DND-41 (cell line): ENCODE measurements at regions not wholly inside any gene's neighbourhood (a gene's known extent, or its start where the extent isn't known, plus 50 kb on each side); places are given as distances from the start of the nearest gene placed in this dataset.

Experiments used
- ATAC-seq: fragments of 200-7000 bp; cut with Tn5 transposase; 3 replicates; pipeline ENCODE4 v1.9.1; 2021; ENCODE audit warnings: low read depth; ENCODE audit not compliant: insufficient read depth
- DNase-seq: peaks from one replicate; pipeline ENCODE4 v3.0.0-alpha.2; 2020
- H2AFZ ChIP-seq: 2 replicates; pipeline ENCODE4 v1.6.0; 2012; ENCODE audit warnings: low read depth, low read length
- H3K27ac ChIP-seq: 2 replicates; pipeline ENCODE4 v1.5.1; 2012; ENCODE audit warnings: low read length, inconsistent platforms
- H3K27me3 ChIP-seq: fragments of 200-600 bp; sonication (generic); 2 replicates; pipeline ENCODE4 v1.6.0; 2012; ENCODE audit warnings: low read length, mild to moderate bottlenecking, inconsistent platforms; ENCODE audit not compliant: insufficient read depth, poor library complexity
- H3K36me3 ChIP-seq: 2 replicates; pipeline ENCODE4 v1.5.1; 2012; ENCODE audit warnings: low read length, inconsistent platforms; ENCODE audit not compliant: insufficient read depth
- H3K4me1 ChIP-seq: 2 replicates; pipeline ENCODE4 v1.5.1; 2012; ENCODE audit warnings: mild to moderate bottlenecking, low read length; ENCODE audit not compliant: insufficient read depth
- H3K4me2 ChIP-seq: 2 replicates; pipeline ENCODE4 v1.6.0; 2012; ENCODE audit warnings: mild to moderate bottlenecking, moderate library complexity, low read length, inconsistent platforms; ENCODE audit not compliant: insufficient read depth
- H3K4me3 ChIP-seq, 2 experiments: fragments of 200-600 bp in 1 of 2; shearing (Covaris generic) in 1 of 2; 2 replicates each; pipeline ENCODE4 v1.5.1; 2012 to 2016; ENCODE audit warnings: inconsistent platforms in 2 of 2, low read length in 2 of 2, mild to moderate bottlenecking in 2 of 2, low read depth in 1 of 2, moderate library complexity in 1 of 2
- H3K79me2 ChIP-seq: 2 replicates; pipeline ENCODE4 v1.6.0; 2012; ENCODE audit warnings: low read length, inconsistent platforms; ENCODE audit not compliant: insufficient read depth
- H3K9ac ChIP-seq: 2 replicates; pipeline ENCODE4 v1.6.0; 2012; ENCODE audit warnings: low read depth, mild to moderate bottlenecking, inconsistent platforms, low read length, moderate library complexity
- H3K9me3 ChIP-seq: 2 replicates; pipeline ENCODE4 v1.5.1; 2012; ENCODE audit warnings: low read length, moderate library complexity, mild to moderate bottlenecking, inconsistent platforms; ENCODE audit not compliant: insufficient read depth, severe bottlenecking
- H4K20me1 ChIP-seq: 2 replicates; pipeline ENCODE4 v1.6.0; 2012; ENCODE audit warnings: low read length; ENCODE audit not compliant: insufficient read depth
- CTCF ChIP-seq: IDR thresholded peaks from 2 replicates; pipeline ENCODE4 v1.5.1; 2012; ENCODE audit warnings: borderline replicate concordance, low read length, moderate library complexity, mild to moderate bottlenecking; ENCODE audit not compliant: poor library complexity, severe bottlenecking; ENCODE audit errors: extremely low read depth
- EZH2 ChIP-seq: IDR thresholded peaks from 3 replicates; pipeline ENCODE4 v1.6.1; 2012; ENCODE audit warnings: borderline replicate concordance, low read depth, mild to moderate bottlenecking, moderate library complexity, low read length, inconsistent platforms; ENCODE audit not compliant: severe bottlenecking

GRCh38 chr14:49505041-49505766 is 81.0 kb downstream of the RPS29 start:
- DNase-seq = peak; percentile 35
- H3K4me2 ChIP-seq = peak overlapping the region; percentile 32; the same call in 1 of the 2 replicates
- H4K20me1 ChIP-seq = no peaks in the 10 kb centered on the region
- H3K4me1 ChIP-seq = peaks cover 22% of the 10 kb centered on the region
- no peaks in the 10 kb centered on the region for H3K36me3 ChIP-seq
- peak; percentile 93 for ATAC-seq
- no peak overlapping the region for H3K4me3 ChIP-seq
- peak overlapping the region; percentile 47 for H2AFZ ChIP-seq
- peaks cover 11% of the 10 kb centered on the region for H3K27me3 ChIP-seq
- no peak overlapping the region for H3K9ac ChIP-seq
- H3K9me3 ChIP-seq = peaks cover 2% of the 10 kb centered on the region
- TF ChIP-seq EZH2 (no peak), CTCF (no peak)
- H3K27ac ChIP-seq = peak overlapping the region; percentile 48
- no peaks in the 10 kb centered on the region for H3K79me2 ChIP-seq

GRCh38 chr14:49497725-49498348 is 88.3 kb downstream of the RPS29 start:
- Histone ChIP-seq H3K9ac (no peak overlapping the region), H3K27ac (no peak overlapping the region), H3K9me3 (no peaks in the 10 kb centered on the region), H3K79me2 (no peaks in the 10 kb centered on the region), H3K36me3 (no peaks in the 10 kb centered on the region), H3K27me3 (peaks cover 31% of the 10 kb centered on the region), H3K4me1 (no peaks in the 10 kb centered on the region), H4K20me1 (no peaks in the 10 kb centered on the region), H2AFZ (no peak overlapping the region), H3K4me3 (no peak overlapping the region), H3K4me2 (no peak overlapping the region)
- TF ChIP-seq EZH2 (no peak), CTCF (peak; percentile 92)
- DNase-seq (peak; percentile 25), ATAC-seq (peak; percentile 84)

- Histone ChIP-seq H3K4me1 (no peaks in the 10 kb centered on the region), H3K27ac (no peak overlapping the region), H3K9ac (no peak overlapping the region), H3K4me3 (no peak overlapping the region), H2AFZ (no peak overlapping the region), H4K20me1 (no peaks in the 10 kb centered on the region), H3K27me3 (peaks cover 31% of the 10 kb centered on the region), H3K4me2 (no peak overlapping the region), H3K9me3 (no peaks in the 10 kb centered on the region), H3K79me2 (no peaks in the 10 kb centered on the region), H3K36me3 (no peaks in the 10 kb centered on the region)
- no peak for DNase-seq
- TF ChIP-seq EZH2 = no peak
- TF ChIP-seq CTCF = no peak
- 0 out of 3 replicates have a peak, but pooled peaks have one; percentile 20 for ATAC-seq
Observed at GRCh38 chr14:49497267-49497666, 88.9 kb downstream of the RPS29 start.

GRCh38 chr14:49494836-49495235 is 91.3 kb downstream of the RPS29 start:
- Histone ChIP-seq H3K27ac (no peak overlapping the region), H3K9ac (no peak overlapping the region), H3K4me3 (no peak overlapping the region), H3K4me1 (no peaks in the 10 kb centered on the region), H3K27me3 (peaks cover 24% of the 10 kb centered on the region), H3K4me2 (no peak overlapping the region), H3K9me3 (no peaks in the 10 kb centered on the region), H4K20me1 (no peaks in the 10 kb centered on the region), H3K36me3 (no peaks in the 10 kb centered on the region), H3K79me2 (no peaks in the 10 kb centered on the region), H2AFZ (no peak overlapping the region)
- DNase-seq (no peak), ATAC-seq (no peak)
- TF ChIP-seq CTCF = no peak
- no peak for TF ChIP-seq EZH2
